ENCODE measurements at regions not wholly inside any gene's neighbourhood (a gene's known extent, or its start where the extent isn't known, plus 50 kb on each side); places are given as distances from the start of the nearest gene placed in this dataset.

GRCh38 chr12:27869567-27869966, 89.5 kb upstream of the MANSC4 start:
- no peak for TF ChIP-seq CTCF (conservative IDR thresholded peaks at IDR 0.05; ENCODE audit: low read depth, low read length)
- no peak for TF ChIP-seq EZH2phosphoT487 (IDR thresholded peaks at IDR 0.05; ENCODE audit: borderline replicate concordance, low read length)
